Calu3 (cell line): ENCODE measurements at regions not wholly inside any gene's neighbourhood (a gene's known extent, or its start where the extent isn't known, plus 50 kb on each side); places are given as distances from the start of the nearest gene placed in this dataset.

Source experiments
- BruUV-seq: library from RNA; stranded (reverse); fragments of 400-500 nt; replicated peaks from 2 replicates; lab custom pipeline; 2021; lab: Mats Ljungman, UMichigan
- CTCF ChIA-PET: fragments of 300-600 bp; sonication (Branson Sonifier 250); formaldehyde crosslinking; loops from one replicate; lab custom pipeline; 2022; ENCODE audit warnings: antibody characterized with exemption; lab: Charles Lee
- DNase-seq: peaks from one replicate; pipeline ENCODE4 v3.0.0; 2022
- H3K27ac Mint-ChIP-seq: one replicate; pipeline ENCODE4 v1.8.0; 2022; ENCODE audit warnings: mixed read lengths; ENCODE audit not compliant: unreplicated experiment
- H3K27me3 Mint-ChIP-seq: one replicate; pipeline ENCODE4 v1.8.0; 2022; ENCODE audit warnings: mixed read lengths; ENCODE audit not compliant: unreplicated experiment
- H3K36me3 Mint-ChIP-seq: one replicate; pipeline ENCODE4 v1.8.0; 2022; ENCODE audit warnings: mild to moderate bottlenecking, moderate library complexity, mixed read lengths; ENCODE audit not compliant: insufficient read depth, unreplicated experiment
- H3K4me1 Mint-ChIP-seq: one replicate; pipeline ENCODE4 v1.8.0; 2022; ENCODE audit warnings: mild to moderate bottlenecking, low read depth, mixed read lengths; ENCODE audit not compliant: unreplicated experiment
- H3K4me3 Mint-ChIP-seq: one replicate; pipeline ENCODE4 v1.8.0; 2022; ENCODE audit warnings: mild to moderate bottlenecking, low read depth, moderate library complexity, mixed read lengths; ENCODE audit not compliant: unreplicated experiment
- H3K9me3 Mint-ChIP-seq: one replicate; pipeline ENCODE4 v1.8.0; 2022; ENCODE audit warnings: low read depth, mixed read lengths; ENCODE audit not compliant: unreplicated experiment
- CTCF ChIP-seq: fragments of 200-600 bp; IDR thresholded peaks from one replicate; pipeline ENCODE4 v1.8.0; 2022; ENCODE audit warnings: antibody characterized with exemption; ENCODE audit not compliant: unreplicated experiment
- intact Hi-C: fragments of 100-400 bp; cut with micrococcal nuclease; formaldehyde crosslinking; loops from one replicate; pipeline ENCODE4 v1.10.0; 2022; ENCODE audit not compliant: unreplicated experiment

- Mint-ChIP-seq H3K4me3 (no peak overlapping the region), H3K27me3 (no peaks in the 10 kb centered on the region), H3K27ac (no peak overlapping the region), H3K4me1 (peaks cover 7% of the 10 kb centered on the region), H3K9me3 (no peaks in the 10 kb centered on the region), H3K36me3 (no peaks in the 10 kb centered on the region)
- TF ChIP-seq CTCF: no peak
- intact Hi-C loops: no loop called here
- BruUV-seq: no TSS peak
- DNase-seq: no peak
- CTCF ChIA-PET: no interaction called here
These were observed 183.8 kb downstream of the KATNAL1 start for GRCh38 chr13:30123575-30123974.

DNA sequence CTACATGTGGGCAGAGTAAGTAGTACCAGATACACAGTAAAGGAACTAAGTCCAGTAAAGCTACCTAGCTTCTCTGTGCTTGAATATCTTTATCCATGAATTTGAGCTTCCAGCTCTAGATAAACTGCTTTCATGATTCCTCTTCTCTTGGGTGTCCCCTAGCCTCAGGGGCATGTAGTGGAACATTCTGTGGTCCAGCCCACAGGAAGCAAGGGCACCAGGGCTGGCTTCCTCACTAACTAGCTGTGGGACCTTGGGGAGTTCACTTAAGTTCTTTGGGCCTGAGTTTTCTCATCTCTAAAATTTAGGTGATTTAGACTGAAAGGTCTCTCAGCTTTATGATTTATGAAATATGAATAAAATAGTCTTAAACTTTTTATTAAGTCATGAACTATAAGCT lies 185.7 kb downstream of the KATNAL1 start:
- intact Hi-C loops: no loop called here
- BruUV-seq: no TSS peak
- H3K4me1 Mint-ChIP-seq: peaks cover 7% of the 10 kb centered on the region
- DNase-seq: no peak
- no peak overlapping the region for H3K27ac Mint-ChIP-seq
- no peak for TF ChIP-seq CTCF
- H3K4me3 Mint-ChIP-seq: no peak overlapping the region
- no peaks in the 10 kb centered on the region for H3K9me3 Mint-ChIP-seq
- CTCF ChIA-PET: interaction anchor here (0.6 kb wide), 1 partner anchor 39 kb away, joined by 3 read pairs; no protein-coding TSS in a partner anchor
- no peaks in the 10 kb centered on the region for H3K27me3 Mint-ChIP-seq
- no peaks in the 10 kb centered on the region for H3K36me3 Mint-ChIP-seq

DNA sequence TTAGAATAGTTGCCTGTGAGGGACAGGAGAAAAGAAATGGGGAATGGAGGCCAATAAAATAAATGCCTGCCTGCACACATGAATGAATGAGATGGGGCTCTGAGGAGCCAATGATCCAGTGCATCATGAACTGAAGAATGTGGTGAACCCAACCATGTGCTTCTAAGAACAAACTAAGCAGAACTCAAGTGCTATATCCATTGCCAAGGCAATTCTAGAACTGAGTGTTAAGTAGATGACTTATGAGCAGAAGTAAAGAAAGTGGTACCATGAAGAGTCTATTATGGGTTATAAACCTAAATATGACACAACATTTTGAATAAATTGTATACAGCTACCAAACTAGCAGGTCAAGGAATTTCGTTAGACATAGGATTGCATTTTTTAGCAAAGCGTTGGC lies 186.1 kb downstream of the KATNAL1 start:
- no TSS peak for BruUV-seq
- Mint-ChIP-seq H3K4me1 (peaks cover 7% of the 10 kb centered on the region), H3K27ac (no peak overlapping the region), H3K9me3 (no peaks in the 10 kb centered on the region), H3K27me3 (no peaks in the 10 kb centered on the region), H3K36me3 (no peaks in the 10 kb centered on the region), H3K4me3 (no peak overlapping the region)
- DNase-seq: no peak
- TF ChIP-seq CTCF: no peak
- intact Hi-C loops: no loop called here
- CTCF ChIA-PET: no interaction called here

DNA sequence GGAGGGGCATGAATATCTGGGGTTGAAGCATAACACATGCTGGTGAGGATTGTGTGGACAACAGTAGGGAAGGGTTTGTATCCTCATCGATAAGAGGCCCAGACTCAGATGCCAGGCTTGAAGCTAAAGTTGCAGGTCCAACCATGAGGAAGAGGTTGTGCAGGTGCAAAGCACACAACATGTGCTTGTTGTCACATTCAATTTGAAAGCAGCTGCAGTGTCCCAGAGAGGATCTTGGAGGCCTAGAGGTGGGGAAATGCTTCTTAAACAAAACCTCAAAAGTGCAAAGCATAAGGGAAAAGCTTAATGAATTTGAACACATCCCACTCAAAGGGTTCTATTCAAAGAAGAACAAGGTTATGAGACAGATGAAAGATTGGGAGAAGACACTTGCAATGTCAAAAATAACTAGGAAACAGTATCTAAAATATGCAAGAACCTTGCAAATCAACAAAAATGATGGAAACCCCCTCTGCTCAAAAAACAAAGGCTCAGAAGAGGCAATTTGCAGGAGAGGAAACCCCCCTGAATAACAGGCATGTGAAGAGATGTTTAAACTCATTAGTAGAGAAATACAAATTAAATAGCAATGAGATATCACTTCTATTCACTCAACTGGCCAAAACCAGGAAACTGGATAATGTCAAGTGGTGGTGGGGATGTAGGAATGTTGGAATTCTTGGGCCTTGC lies 187.1 kb downstream of the KATNAL1 start:
- H3K27ac Mint-ChIP-seq: no peak overlapping the region

More for the DNA sequence above, 187.1 kb downstream of the KATNAL1 start:
- no peaks in the 10 kb centered on the region for H3K27me3 Mint-ChIP-seq
- intact Hi-C loops: no loop called here
- H3K9me3 Mint-ChIP-seq: no peaks in the 10 kb centered on the region
- peaks cover under 1% of the 10 kb centered on the region for H3K4me1 Mint-ChIP-seq
- no peak overlapping the region for H3K4me3 Mint-ChIP-seq
- no peaks in the 10 kb centered on the region for H3K36me3 Mint-ChIP-seq
- CTCF ChIA-PET: no interaction called here
- BruUV-seq: no TSS peak
- TF ChIP-seq CTCF: no peak
- DNase-seq: no peak
